Esophagus muscularis mucosa (tissue), 4 donors: ENCODE measurements at regions not wholly inside any gene's neighbourhood (a gene's known extent, or its start where the extent isn't known, plus 50 kb on each side); places are given as distances from the start of the nearest gene placed in this dataset.

Experiments
- DNase-seq: peaks from one replicate; pipeline ENCODE4 v3.0.0-alpha.2; 2017; ENCODE audit errors: extremely low spot score
- H3K27ac ChIP-seq, 4 donors: fragments of 200-600 bp; sonication (generic); replicated peaks in 1 of 4; 1 replicate in 3 of 4; 2 replicates in 1 of 4; pipeline ENCODE4 v1.5.1; 2016 to 2019; ENCODE audit warnings: mild to moderate bottlenecking in 1 of 4
- H3K27me3 ChIP-seq, 4 donors: fragments of 200-600 bp; sonication (generic); one replicate each; pipeline versions ENCODE4 v1.5.1 to v1.6.0; 2016 to 2019
- H3K36me3 ChIP-seq, 4 donors: fragments of 200-600 bp; sonication (generic); one replicate each; pipeline ENCODE4 v1.5.1; 2016 to 2019
- H3K4me1 ChIP-seq, 4 donors: fragments of 200-600 bp; sonication (generic); one replicate each; pipeline ENCODE4 v1.5.1; 2016 to 2019
- H3K4me3 ChIP-seq, 4 donors: fragments of 200-600 bp; sonication (generic); 1 replicate in 2 of 4; 2 replicates in 2 of 4; pipeline ENCODE4 v1.5.1; 2016 to 2019; ENCODE audit warnings: mild to moderate bottlenecking in 4 of 4, moderate library complexity in 1 of 4
- H3K9me3 ChIP-seq, 4 donors: fragments of 200-600 bp; sonication (generic); 1 replicate in 3 of 4; 2 replicates in 1 of 4; pipeline ENCODE4 v1.5.1; 2016 to 2019
- EP300 ChIP-seq: sonication (generic); formaldehyde crosslinking; IDR thresholded peaks from one replicate; pipeline ENCODE4 v1.6.1; 2017; ENCODE audit warnings: antibody characterized with exemption
- POLR2A ChIP-seq: fragments of 450-650 bp; IDR thresholded peaks from one replicate; pipeline ENCODE4 v1.6.1; 2017; ENCODE audit warnings: antibody characterized with exemption, moderate library complexity, mild to moderate bottlenecking, low read depth
- POLR2AphosphoS5 ChIP-seq, 2 donors: sonication (generic); formaldehyde crosslinking; IDR thresholded peaks; one replicate each; pipeline ENCODE4 v1.6.1; 2017; ENCODE audit warnings: antibody characterized with exemption in 2 of 2
- WGBS: methylation state at CpG from one replicate; pipeline ENCODE4 v1.1.5; 2018; 5-methylcytosine and 5-hydroxymethylcytosine counted together
- intact Hi-C: fragments of 100-400 bp; cut with DNase I; formaldehyde crosslinking; loops from one replicate; pipeline ENCODE4 v1.15.1; 2023
- TF ChIP-seq, protein P1 (sequence below), 3 experiments: fragments of 200-600 bp in 2 of 3; fragments of 450-650 bp in 1 of 3; sonication (generic) in 2 of 3; IDR thresholded peaks; one replicate each; pipeline ENCODE4 v1.5.1; 2017 to 2019; ENCODE audit warnings: antibody characterized with exemption in 3 of 3, mild to moderate bottlenecking in 2 of 3, moderate library complexity in 1 of 3

DNA sequence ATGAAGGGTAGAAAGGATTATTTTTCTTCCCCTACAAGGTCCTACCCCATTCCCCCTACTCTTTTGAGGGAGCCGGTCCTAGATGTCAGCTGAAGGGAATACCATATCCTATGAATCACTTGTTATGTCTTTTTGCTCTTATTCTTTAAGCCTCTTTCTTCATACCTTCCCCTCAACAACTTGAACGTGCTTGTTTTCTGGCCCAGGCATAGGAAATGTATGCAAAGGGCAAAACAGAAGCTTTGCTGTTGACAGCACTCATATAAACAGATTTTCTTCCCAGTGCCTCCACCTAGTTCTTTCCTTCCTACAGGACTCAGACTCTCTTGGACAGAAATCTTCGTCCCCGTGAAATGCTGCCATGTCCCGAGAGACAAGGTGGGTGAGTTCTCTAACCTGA, 64.6 kb downstream of the TMEM17 start:
- no peaks in the 10 kb centered on the region for H3K9me3 ChIP-seq
- intact Hi-C loops = no loop called here
- DNase-seq = no peak
- TF ChIP-seq EP300 = no peak
- TF ChIP-seq, protein P1, sequence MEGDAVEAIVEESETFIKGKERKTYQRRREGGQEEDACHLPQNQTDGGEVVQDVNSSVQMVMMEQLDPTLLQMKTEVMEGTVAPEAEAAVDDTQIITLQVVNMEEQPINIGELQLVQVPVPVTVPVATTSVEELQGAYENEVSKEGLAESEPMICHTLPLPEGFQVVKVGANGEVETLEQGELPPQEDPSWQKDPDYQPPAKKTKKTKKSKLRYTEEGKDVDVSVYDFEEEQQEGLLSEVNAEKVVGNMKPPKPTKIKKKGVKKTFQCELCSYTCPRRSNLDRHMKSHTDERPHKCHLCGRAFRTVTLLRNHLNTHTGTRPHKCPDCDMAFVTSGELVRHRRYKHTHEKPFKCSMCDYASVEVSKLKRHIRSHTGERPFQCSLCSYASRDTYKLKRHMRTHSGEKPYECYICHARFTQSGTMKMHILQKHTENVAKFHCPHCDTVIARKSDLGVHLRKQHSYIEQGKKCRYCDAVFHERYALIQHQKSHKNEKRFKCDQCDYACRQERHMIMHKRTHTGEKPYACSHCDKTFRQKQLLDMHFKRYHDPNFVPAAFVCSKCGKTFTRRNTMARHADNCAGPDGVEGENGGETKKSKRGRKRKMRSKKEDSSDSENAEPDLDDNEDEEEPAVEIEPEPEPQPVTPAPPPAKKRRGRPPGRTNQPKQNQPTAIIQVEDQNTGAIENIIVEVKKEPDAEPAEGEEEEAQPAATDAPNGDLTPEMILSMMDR (IDR thresholded peaks at IDR 0.05) = no peak
- no peak for TF ChIP-seq POLR2A
- no peak for TF ChIP-seq POLR2AphosphoS5 (IDR thresholded peaks at IDR 0.05)
- no peaks in the 10 kb centered on the region for H3K4me1 ChIP-seq
- no peak overlapping the region for H3K27ac ChIP-seq
- H3K4me3 ChIP-seq = no peak overlapping the region
- H3K36me3 ChIP-seq = no peaks in the 10 kb centered on the region
- WGBS = 92% methylated on average over 5 of the region's 5 CpGs
- no peaks in the 10 kb centered on the region for H3K27me3 ChIP-seq

DNA sequence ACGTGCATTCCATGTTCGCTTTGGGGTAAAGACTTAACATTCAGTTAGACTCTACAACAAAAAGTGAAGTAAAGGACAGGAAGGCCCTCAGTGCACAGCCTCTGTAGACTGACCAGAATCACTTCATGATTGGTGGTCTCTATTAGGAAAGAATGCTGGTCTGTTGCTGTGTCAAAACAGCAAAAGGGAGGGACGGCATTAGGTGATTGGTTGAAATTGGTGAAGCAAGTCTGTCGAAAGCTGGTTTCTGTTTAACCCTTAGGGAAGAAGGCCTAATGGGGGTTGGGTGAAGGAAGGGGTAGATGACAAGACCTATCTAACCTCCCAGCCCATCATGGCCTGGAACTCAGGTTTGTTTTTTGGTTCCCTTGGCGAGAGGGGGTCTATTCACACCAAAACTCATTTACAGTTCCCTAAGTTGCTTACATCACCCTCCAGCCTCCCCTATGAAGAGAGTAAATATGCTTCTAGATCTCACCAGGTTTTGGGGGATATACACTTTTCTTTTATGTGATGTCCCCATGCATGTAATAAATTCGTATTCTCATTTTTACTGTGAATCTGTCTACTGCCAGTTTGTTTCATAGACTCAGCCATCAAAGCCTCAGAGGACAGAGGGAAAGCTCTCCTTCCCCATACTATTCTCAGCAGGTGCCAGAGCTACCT, 65.6 kb downstream of the TMEM17 start:
- no peaks in the 10 kb centered on the region for H3K4me1 ChIP-seq
- no peaks in the 10 kb centered on the region for H3K36me3 ChIP-seq
- DNase-seq = peak; percentile 66
- no peak for TF ChIP-seq EP300
- TF ChIP-seq POLR2AphosphoS5 (IDR thresholded peaks at IDR 0.05) = no peak
- no peak for TF ChIP-seq POLR2A
- TF ChIP-seq, protein P1 (IDR thresholded peaks at IDR 0.05) = no peak
- no peak overlapping the region for H3K4me3 ChIP-seq
- H3K27me3 ChIP-seq = no peaks in the 10 kb centered on the region
- no peak overlapping the region for H3K27ac ChIP-seq
- H3K9me3 ChIP-seq = no peaks in the 10 kb centered on the region
- intact Hi-C loops = no loop called here
- 91% methylated on average over 6 of the region's 6 CpGs for WGBS

DNA sequence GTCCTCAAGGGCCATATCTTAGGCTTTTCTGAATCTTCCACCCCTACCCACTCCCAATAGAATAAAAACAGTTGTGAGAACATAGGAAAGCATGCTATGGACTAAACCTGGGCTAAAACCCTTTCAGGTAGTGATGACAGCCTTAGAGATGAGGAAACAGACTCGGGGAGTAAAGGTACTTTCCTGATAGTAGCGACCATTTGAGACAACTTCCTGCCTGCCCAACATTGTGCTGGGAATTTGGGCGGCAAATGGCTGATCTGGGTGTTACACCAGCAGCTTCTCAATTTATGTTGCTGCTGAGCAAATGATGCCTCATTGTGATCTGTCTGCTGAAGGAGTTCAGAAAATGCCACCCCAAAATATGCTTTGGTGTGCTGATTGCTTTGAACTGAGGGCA, 66.6 kb downstream of the TMEM17 start:
- peak; percentile 60 for DNase-seq
- no peaks in the 10 kb centered on the region for H3K9me3 ChIP-seq
- H3K36me3 ChIP-seq = no peaks in the 10 kb centered on the region
- H3K4me3 ChIP-seq = no peak overlapping the region
- intact Hi-C loops = no loop called here
- H3K4me1 ChIP-seq = no peaks in the 10 kb centered on the region
- H3K27me3 ChIP-seq = no peaks in the 10 kb centered on the region
- TF ChIP-seq EP300 (no peak), POLR2A (no peak), POLR2AphosphoS5 (IDR thresholded peaks at IDR 0.05) (no peak)
- TF ChIP-seq, protein P1 (IDR thresholded peaks at IDR 0.05) = no peak
- WGBS = 97% methylated on average over 3 of the region's 3 CpGs
- H3K27ac ChIP-seq = no peak overlapping the region

DNA sequence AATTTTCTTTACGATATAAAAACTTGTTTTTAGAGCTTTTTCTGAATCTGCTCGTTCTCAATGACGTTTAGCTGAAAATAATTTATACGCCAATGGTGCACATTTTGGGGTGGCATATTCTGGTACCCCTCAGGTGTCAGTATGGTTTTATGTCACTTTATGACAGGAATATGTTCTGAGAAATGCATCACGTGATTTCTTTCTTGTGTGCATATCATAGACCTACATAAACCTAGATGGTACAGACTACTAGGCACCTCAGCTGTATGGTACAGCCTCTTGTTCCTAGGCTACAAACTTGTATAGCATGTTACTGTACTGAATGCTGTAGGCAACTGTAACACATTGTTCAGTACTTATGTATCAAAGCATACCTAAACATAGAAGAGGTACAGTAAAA, 68.2 kb downstream of the TMEM17 start:
- TF ChIP-seq EP300 (no peak), POLR2A (no peak), POLR2AphosphoS5 (IDR thresholded peaks at IDR 0.05) (no peak)
- TF ChIP-seq, protein P1 (IDR thresholded peaks at IDR 0.05) = no peak
- no peaks in the 10 kb centered on the region for H3K9me3 ChIP-seq
- H3K36me3 ChIP-seq = no peaks in the 10 kb centered on the region
- no peak for DNase-seq
- no peak overlapping the region for H3K27ac ChIP-seq
- H3K4me1 ChIP-seq = no peaks in the 10 kb centered on the region
- no peak overlapping the region for H3K4me3 ChIP-seq
- H3K27me3 ChIP-seq = no peaks in the 10 kb centered on the region
- intact Hi-C loops = no loop called here
- 95% methylated on average over 5 of the region's 5 CpGs for WGBS

DNA sequence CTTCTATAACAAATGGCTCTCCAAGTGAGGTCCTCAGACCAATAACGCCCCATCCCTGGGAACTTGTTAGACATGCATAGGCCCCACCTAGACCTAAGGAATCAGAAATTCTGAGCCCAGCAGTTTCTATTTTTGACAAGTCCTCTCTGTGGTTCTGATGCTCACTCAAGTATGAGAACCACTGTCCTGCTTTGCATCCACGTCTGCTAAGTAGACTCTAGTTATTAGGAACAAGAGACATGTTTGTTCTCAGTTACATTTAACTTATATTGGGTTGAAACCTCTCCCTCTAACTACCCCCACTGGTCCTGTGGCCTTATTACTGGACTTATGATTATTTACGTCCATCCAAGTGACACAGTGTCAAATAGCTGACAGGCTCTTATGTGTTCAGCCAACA, 70.3 kb downstream of the TMEM17 start:
- H3K27ac ChIP-seq = no peak overlapping the region
- H3K36me3 ChIP-seq = no peaks in the 10 kb centered on the region
- no peak overlapping the region for H3K4me3 ChIP-seq
- no peaks in the 10 kb centered on the region for H3K9me3 ChIP-seq
- H3K4me1 ChIP-seq = no peaks in the 10 kb centered on the region
- DNase-seq = peak; percentile 70
- intact Hi-C loops = no loop called here
- TF ChIP-seq POLR2A (no peak), POLR2AphosphoS5 (IDR thresholded peaks at IDR 0.05) (no peak), EP300 (no peak)
- TF ChIP-seq, protein P1 (IDR thresholded peaks at IDR 0.05) = no peak
- 92% methylated on average over 3 of the region's 3 CpGs for WGBS
- H3K27me3 ChIP-seq = no peaks in the 10 kb centered on the region
